Fibroblast of lung (primary cell): ENCODE measurements at regions not wholly inside any gene's neighbourhood (a gene's known extent, or its start where the extent isn't known, plus 50 kb on each side); places are given as distances from the start of the nearest gene placed in this dataset.

ENCODE experiments used
- DNase-seq, 2 donors: peaks; one replicate each; pipeline versions ENCODE4 v3.0.0 to v3.0.0-alpha.2; 2010; ENCODE audit warnings: low read depth in 2 of 2
- H2AFZ ChIP-seq: 2 replicates; pipeline ENCODE4 v1.5.1; 2012; ENCODE audit warnings: low read length, control low read depth, inconsistent platforms
- H3K27ac ChIP-seq: 2 replicates; pipeline ENCODE4 v1.5.1; 2011; ENCODE audit warnings: low read length, control low read depth; ENCODE audit not compliant: insufficient read depth
- H3K27me3 ChIP-seq: 2 replicates; pipeline ENCODE4 v1.5.1; 2011; ENCODE audit warnings: mild to moderate bottlenecking, low read length; ENCODE audit not compliant: control insufficient read depth, insufficient read depth
- H3K36me3 ChIP-seq: 2 replicates; pipeline ENCODE4 v1.5.1; 2011; ENCODE audit warnings: low read length; ENCODE audit not compliant: control insufficient read depth, insufficient read depth
- H3K4me1 ChIP-seq: 2 replicates; pipeline ENCODE4 v1.5.1; 2011; ENCODE audit warnings: low read length; ENCODE audit not compliant: control insufficient read depth, insufficient read depth; ENCODE audit errors: extremely low read depth
- H3K4me2 ChIP-seq: 2 replicates; pipeline ENCODE4 v1.5.1; 2011; ENCODE audit warnings: low read length, control low read depth; ENCODE audit not compliant: insufficient read depth; ENCODE audit errors: extremely low read depth
- H3K4me3 ChIP-seq, 4 experiments: fragments of 200-600 bp in 1 of 4; sonication (generic) in 1 of 4; replicated peaks in 1 of 4; 2 replicates each; pipeline ENCODE4 v1.5.1; 2011 to 2016; ENCODE audit warnings: low read length in 4 of 4, low read depth in 3 of 4, mild to moderate bottlenecking in 3 of 4, control low read depth in 2 of 4, inconsistent platforms in 1 of 4, mixed read lengths in 1 of 4; ENCODE audit not compliant: insufficient read depth in 1 of 4; ENCODE audit errors: control extremely low read depth in 1 of 4
- H3K79me2 ChIP-seq: 2 replicates; pipeline ENCODE4 v1.5.1; 2012; ENCODE audit warnings: mild to moderate bottlenecking, low read length, inconsistent platforms; ENCODE audit not compliant: control insufficient read depth, insufficient read depth
- H3K9ac ChIP-seq: 2 replicates; pipeline ENCODE4 v1.5.1; 2011; ENCODE audit warnings: mild to moderate bottlenecking, low read length, control low read depth; ENCODE audit not compliant: insufficient read depth
- H3K9me3 ChIP-seq: 2 replicates; pipeline ENCODE4 v1.5.1; 2012; ENCODE audit warnings: low read depth, low read length; ENCODE audit not compliant: control insufficient read depth, insufficient read depth
- H4K20me1 ChIP-seq: 2 replicates; pipeline ENCODE4 v1.5.1; 2011; ENCODE audit warnings: low read length; ENCODE audit not compliant: control insufficient read depth, insufficient read depth; ENCODE audit errors: extremely low read depth
- EZH2 ChIP-seq: IDR thresholded peaks from 2 replicates; pipeline ENCODE4 v1.5.1; 2012; ENCODE audit warnings: low read length, control low read depth, mild to moderate bottlenecking; ENCODE audit errors: missing control alignments
- TF ChIP-seq, protein P1 (sequence below), 2 donors: IDR thresholded peaks in 1 of 2; conservative IDR thresholded peaks in 1 of 2; 1 replicate in 1 of 2; 2 replicates in 1 of 2; pipeline ENCODE4 v1.5.1; 2011 to 2012; ENCODE audit warnings: low read length in 2 of 2, control low read depth in 1 of 2, inconsistent platforms in 1 of 2, low read depth in 1 of 2, mild to moderate bottlenecking in 1 of 2

DNA sequence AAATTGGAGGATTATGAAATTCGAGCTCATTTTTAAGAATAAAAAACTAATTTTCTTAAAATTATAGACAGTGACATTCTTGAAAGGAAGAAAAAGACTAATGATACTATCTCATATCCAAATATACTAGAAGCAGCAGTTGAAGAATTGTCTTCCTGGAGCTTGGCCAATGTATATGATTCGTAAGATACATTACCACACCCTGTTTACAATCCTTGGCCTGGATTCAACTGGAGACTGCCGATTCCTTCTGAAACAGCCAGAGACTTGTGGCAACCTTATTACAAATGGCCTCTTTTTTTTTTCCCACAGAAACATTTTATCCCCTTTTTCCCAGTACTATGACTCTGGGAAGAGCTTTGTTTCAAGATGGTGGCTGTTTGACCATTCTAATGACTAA lies 571.2 kb upstream of the FAT1 start:
- H3K4me3 ChIP-seq: no peak overlapping the region
- TF ChIP-seq EZH2: no peak
- TF ChIP-seq, protein P1, sequence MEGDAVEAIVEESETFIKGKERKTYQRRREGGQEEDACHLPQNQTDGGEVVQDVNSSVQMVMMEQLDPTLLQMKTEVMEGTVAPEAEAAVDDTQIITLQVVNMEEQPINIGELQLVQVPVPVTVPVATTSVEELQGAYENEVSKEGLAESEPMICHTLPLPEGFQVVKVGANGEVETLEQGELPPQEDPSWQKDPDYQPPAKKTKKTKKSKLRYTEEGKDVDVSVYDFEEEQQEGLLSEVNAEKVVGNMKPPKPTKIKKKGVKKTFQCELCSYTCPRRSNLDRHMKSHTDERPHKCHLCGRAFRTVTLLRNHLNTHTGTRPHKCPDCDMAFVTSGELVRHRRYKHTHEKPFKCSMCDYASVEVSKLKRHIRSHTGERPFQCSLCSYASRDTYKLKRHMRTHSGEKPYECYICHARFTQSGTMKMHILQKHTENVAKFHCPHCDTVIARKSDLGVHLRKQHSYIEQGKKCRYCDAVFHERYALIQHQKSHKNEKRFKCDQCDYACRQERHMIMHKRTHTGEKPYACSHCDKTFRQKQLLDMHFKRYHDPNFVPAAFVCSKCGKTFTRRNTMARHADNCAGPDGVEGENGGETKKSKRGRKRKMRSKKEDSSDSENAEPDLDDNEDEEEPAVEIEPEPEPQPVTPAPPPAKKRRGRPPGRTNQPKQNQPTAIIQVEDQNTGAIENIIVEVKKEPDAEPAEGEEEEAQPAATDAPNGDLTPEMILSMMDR (conservative IDR thresholded peaks at IDR 0.05 in 1 of 2, IDR thresholded peaks at IDR 0.05 in 1 of 2; ENCODE audit: low read depth in 1 of 2, low read length in 2 of 2): no peak
- no peak overlapping the region for H3K4me2 ChIP-seq
- H4K20me1 ChIP-seq: no peaks in the 10 kb centered on the region
- no peaks in the 10 kb centered on the region for H3K36me3 ChIP-seq
- DNase-seq: peak; percentile 3 to 88
- no peaks in the 10 kb centered on the region for H3K79me2 ChIP-seq
- no peaks in the 10 kb centered on the region for H3K4me1 ChIP-seq
- H3K27me3 ChIP-seq: no peaks in the 10 kb centered on the region
- H3K9me3 ChIP-seq: no peaks in the 10 kb centered on the region
- no peak overlapping the region for H2AFZ ChIP-seq
- no peak overlapping the region for H3K27ac ChIP-seq
- H3K9ac ChIP-seq: no peak overlapping the region

DNA sequence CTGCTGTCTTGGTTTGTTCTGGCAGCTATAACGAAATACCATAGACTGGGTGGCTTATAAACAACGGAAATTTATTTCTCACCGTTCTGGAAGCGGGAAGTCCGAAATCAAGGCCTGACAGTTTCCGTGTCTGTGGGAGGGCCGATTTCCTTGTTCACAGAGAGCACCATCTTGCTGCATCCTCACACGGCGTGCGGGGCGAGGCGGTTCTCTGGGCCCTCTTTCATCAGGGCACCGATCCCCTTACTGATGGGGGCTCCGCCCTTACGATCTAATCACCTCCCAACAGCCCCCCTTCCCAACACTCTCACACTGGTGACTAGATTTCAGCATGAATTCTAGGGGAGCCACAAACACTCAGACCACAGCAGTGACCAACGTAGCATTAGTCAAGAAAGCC lies 578.3 kb upstream of the FAT1 start:
- no peaks in the 10 kb centered on the region for H3K36me3 ChIP-seq
- DNase-seq: peak in 1 of 2 donors; percentile 18
- H3K4me1 ChIP-seq: peaks cover 8% of the 10 kb centered on the region
- no peak overlapping the region for H3K4me3 ChIP-seq
- no peaks in the 10 kb centered on the region for H3K27me3 ChIP-seq
- H3K9ac ChIP-seq: no peak overlapping the region
- no peak overlapping the region for H3K4me2 ChIP-seq
- TF ChIP-seq, protein P1 (conservative IDR thresholded peaks at IDR 0.05 in 1 of 2, IDR thresholded peaks at IDR 0.05 in 1 of 2; ENCODE audit: low read depth in 1 of 2, low read length in 2 of 2): no peak
- TF ChIP-seq EZH2: no peak
- H3K79me2 ChIP-seq: no peaks in the 10 kb centered on the region
- H2AFZ ChIP-seq: peak overlapping the region; percentile 93
- no peaks in the 10 kb centered on the region for H4K20me1 ChIP-seq
- H3K9me3 ChIP-seq: no peaks in the 10 kb centered on the region
- peak overlapping the region; percentile 49 for H3K27ac ChIP-seq

DNA sequence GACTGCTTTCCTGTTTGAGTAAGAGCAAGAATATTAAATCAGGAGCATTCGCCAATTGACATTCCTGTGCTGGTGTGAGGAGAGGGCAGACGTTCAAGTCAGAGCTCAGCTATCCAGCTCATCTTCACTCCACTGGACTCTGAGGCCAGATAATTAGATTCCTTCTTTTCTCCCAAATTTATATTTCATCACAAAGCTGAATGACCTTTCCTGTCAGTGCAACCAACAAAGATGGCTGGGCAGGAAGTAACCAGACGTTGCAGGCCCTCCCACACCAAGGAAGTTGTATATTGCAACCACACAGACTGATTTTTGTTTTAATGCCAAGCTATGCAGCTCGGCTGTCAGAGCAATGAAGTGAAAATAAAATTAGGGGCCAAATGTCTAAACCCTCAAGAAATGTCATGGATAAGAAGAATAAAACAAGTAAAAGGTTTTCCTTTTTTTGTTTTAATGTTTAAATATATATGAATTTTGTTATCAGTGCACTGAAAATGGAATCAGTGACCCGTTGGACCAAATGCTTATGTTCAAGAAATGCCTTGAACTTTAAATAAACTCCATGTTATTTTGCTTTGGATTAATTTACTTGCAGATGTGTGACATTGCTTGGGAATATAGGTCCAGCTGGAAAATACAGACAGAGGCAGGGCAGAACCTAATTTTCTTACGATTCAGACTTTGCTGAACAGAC lies 578.9 kb upstream of the FAT1 start:
- no peaks in the 10 kb centered on the region for H3K79me2 ChIP-seq
- H3K27me3 ChIP-seq: no peaks in the 10 kb centered on the region
- TF ChIP-seq, protein P1 (conservative IDR thresholded peaks at IDR 0.05 in 1 of 2, IDR thresholded peaks at IDR 0.05 in 1 of 2; ENCODE audit: low read depth in 1 of 2, low read length in 2 of 2): no peak
- no peak for TF ChIP-seq EZH2
- H4K20me1 ChIP-seq: no peaks in the 10 kb centered on the region
- H3K4me1 ChIP-seq: peaks cover 8% of the 10 kb centered on the region
- DNase-seq: peak; percentile 30 to 54
- H3K9me3 ChIP-seq: no peaks in the 10 kb centered on the region
- H3K27ac ChIP-seq: peak overlapping the region; percentile 49
- H2AFZ ChIP-seq: peak overlapping the region; percentile 93
- no peak overlapping the region for H3K4me3 ChIP-seq
- H3K4me2 ChIP-seq: no peak overlapping the region
- H3K9ac ChIP-seq: no peak overlapping the region
- no peaks in the 10 kb centered on the region for H3K36me3 ChIP-seq
